ENCODE measurements at regions not wholly inside any gene's neighbourhood (a gene's known extent, or its start where the extent isn't known, plus 50 kb on each side); places are given as distances from the start of the nearest gene placed in this dataset.

DNA sequence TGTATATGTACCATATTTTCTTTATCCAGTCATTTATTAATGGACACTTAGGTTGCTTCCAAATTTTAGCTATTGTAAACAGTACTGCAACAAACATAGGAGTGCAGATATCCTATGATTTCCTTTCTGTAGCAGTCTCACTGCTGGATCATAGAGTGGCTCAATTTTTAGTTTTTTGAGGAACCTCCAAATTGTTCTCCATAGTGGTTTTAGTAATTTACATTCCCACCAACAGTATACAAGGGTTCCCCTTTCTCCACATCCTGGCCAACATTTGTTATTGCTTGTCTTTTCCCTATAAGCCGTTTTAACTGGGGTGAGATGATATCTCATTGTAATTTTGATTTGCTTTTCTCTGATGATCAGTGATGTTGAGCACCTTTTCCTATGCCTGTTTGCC, 114.3 kb downstream of the TMEM17 start:
- TF ChIP-seq NFIC (IDR thresholded peaks at IDR 0.05) (no peak), FOXM1 (IDR thresholded peaks at IDR 0.05; ENCODE audit: borderline replicate concordance, low read depth) (no peak), YY1 (IDR thresholded peaks at IDR 0.05; ENCODE audit: low read depth) (no peak), TCF12 (IDR thresholded peaks at IDR 0.05; ENCODE audit: low read depth) (no peak), TEAD4 (IDR thresholded peaks at IDR 0.05) (no peak), TAF1 (IDR thresholded peaks at IDR 0.05; ENCODE audit: low read depth) (no peak), RAD21 (IDR thresholded peaks at IDR 0.05; ENCODE audit: low read depth) (no peak), EGR1 (IDR thresholded peaks at IDR 0.05) (no peak), ZBTB7A (IDR thresholded peaks at IDR 0.05; ENCODE audit: low read depth) (no peak), CREB1 (IDR thresholded peaks at IDR 0.05; ENCODE audit: low read depth) (no peak), EP300 (IDR thresholded peaks at IDR 0.05; ENCODE audit: borderline replicate concordance) (no peak), CEBPB (IDR thresholded peaks at IDR 0.05) (no peak)
- TF ChIP-seq, protein P1, sequence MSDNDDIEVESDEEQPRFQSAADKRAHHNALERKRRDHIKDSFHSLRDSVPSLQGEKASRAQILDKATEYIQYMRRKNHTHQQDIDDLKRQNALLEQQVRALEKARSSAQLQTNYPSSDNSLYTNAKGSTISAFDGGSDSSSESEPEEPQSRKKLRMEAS (IDR thresholded peaks at IDR 0.05): no peak
- TF ChIP-seq, protein P2, sequence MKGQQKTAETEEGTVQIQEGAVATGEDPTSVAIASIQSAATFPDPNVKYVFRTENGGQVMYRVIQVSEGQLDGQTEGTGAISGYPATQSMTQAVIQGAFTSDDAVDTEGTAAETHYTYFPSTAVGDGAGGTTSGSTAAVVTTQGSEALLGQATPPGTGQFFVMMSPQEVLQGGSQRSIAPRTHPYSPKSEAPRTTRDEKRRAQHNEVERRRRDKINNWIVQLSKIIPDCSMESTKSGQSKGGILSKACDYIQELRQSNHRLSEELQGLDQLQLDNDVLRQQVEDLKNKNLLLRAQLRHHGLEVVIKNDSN (IDR thresholded peaks at IDR 0.05): no peak
- TF ChIP-seq, protein P3, sequence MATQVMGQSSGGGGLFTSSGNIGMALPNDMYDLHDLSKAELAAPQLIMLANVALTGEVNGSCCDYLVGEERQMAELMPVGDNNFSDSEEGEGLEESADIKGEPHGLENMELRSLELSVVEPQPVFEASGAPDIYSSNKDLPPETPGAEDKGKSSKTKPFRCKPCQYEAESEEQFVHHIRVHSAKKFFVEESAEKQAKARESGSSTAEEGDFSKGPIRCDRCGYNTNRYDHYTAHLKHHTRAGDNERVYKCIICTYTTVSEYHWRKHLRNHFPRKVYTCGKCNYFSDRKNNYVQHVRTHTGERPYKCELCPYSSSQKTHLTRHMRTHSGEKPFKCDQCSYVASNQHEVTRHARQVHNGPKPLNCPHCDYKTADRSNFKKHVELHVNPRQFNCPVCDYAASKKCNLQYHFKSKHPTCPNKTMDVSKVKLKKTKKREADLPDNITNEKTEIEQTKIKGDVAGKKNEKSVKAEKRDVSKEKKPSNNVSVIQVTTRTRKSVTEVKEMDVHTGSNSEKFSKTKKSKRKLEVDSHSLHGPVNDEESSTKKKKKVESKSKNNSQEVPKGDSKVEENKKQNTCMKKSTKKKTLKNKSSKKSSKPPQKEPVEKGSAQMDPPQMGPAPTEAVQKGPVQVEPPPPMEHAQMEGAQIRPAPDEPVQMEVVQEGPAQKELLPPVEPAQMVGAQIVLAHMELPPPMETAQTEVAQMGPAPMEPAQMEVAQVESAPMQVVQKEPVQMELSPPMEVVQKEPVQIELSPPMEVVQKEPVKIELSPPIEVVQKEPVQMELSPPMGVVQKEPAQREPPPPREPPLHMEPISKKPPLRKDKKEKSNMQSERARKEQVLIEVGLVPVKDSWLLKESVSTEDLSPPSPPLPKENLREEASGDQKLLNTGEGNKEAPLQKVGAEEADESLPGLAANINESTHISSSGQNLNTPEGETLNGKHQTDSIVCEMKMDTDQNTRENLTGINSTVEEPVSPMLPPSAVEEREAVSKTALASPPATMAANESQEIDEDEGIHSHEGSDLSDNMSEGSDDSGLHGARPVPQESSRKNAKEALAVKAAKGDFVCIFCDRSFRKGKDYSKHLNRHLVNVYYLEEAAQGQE (IDR thresholded peaks at IDR 0.05; ENCODE audit: low read depth): no peak

DNA sequence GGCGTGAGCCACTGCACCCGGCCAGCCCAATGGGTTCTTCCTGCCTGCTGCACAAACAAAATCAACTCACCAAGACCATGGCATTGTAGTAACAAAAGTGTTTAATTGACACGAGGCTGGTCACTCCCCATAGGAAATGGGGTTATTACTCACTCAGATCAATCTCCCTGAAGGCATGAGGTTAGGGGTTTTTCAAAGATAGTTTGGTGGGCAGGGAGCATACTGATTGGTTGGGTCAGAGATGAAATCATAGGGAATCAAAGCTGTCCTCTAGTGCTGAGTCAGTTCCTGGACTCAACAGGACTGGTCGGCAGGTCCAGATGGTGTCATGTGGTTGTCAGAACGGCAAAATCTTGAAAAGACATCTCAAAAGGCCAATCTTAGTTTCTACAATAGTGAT, 122.1 kb downstream of the TMEM17 start:
- no peak for TF ChIP-seq EGR1 (IDR thresholded peaks at IDR 0.05)
- no peak for TF ChIP-seq CREB1 (IDR thresholded peaks at IDR 0.05; ENCODE audit: low read depth)
- no peak for TF ChIP-seq TCF12 (IDR thresholded peaks at IDR 0.05; ENCODE audit: low read depth)
- no peak for TF ChIP-seq YY1 (IDR thresholded peaks at IDR 0.05; ENCODE audit: low read depth)
- no peak for TF ChIP-seq TAF1 (IDR thresholded peaks at IDR 0.05; ENCODE audit: low read depth)
- no peak for TF ChIP-seq CEBPB (IDR thresholded peaks at IDR 0.05)
- TF ChIP-seq ZBTB7A (IDR thresholded peaks at IDR 0.05; ENCODE audit: low read depth): no peak
- no peak for TF ChIP-seq FOXM1 (IDR thresholded peaks at IDR 0.05; ENCODE audit: borderline replicate concordance, low read depth)
- TF ChIP-seq, protein P2 (IDR thresholded peaks at IDR 0.05): no peak
- TF ChIP-seq TEAD4 (IDR thresholded peaks at IDR 0.05): no peak
- no peak for TF ChIP-seq EP300 (IDR thresholded peaks at IDR 0.05; ENCODE audit: borderline replicate concordance)
- no peak for TF ChIP-seq NFIC (IDR thresholded peaks at IDR 0.05)
- TF ChIP-seq, protein P3 (IDR thresholded peaks at IDR 0.05; ENCODE audit: low read depth): no peak
- TF ChIP-seq, protein P1 (IDR thresholded peaks at IDR 0.05): no peak
- TF ChIP-seq RAD21 (IDR thresholded peaks at IDR 0.05; ENCODE audit: low read depth): no peak

DNA sequence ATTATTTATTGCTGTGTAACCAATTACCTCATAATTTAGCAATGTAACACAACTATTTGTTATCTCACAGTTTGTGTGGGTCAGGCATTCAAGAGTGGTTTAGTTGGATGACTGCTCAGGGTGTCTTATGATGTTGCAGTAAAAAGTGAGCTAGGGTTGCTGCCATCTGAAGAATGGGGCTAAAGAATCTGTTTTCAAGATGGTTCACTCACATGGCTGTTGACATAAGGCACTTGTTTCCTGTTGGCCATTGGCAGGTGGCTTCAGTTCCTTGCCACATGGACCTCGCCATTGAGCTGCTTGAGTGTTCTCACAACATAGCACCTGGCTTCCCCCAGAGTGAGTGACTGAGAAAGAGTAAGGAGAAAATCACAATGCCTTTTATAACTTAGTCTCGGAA, 123.2 kb downstream of the TMEM17 start:
- TF ChIP-seq NFIC (IDR thresholded peaks at IDR 0.05) (no peak), CEBPB (IDR thresholded peaks at IDR 0.05) (no peak), RAD21 (IDR thresholded peaks at IDR 0.05; ENCODE audit: low read depth) (no peak), ZBTB7A (IDR thresholded peaks at IDR 0.05; ENCODE audit: low read depth) (no peak), FOXM1 (IDR thresholded peaks at IDR 0.05; ENCODE audit: borderline replicate concordance, low read depth) (no peak), EGR1 (IDR thresholded peaks at IDR 0.05) (no peak), YY1 (IDR thresholded peaks at IDR 0.05; ENCODE audit: low read depth) (no peak), TAF1 (IDR thresholded peaks at IDR 0.05; ENCODE audit: low read depth) (no peak), EP300 (IDR thresholded peaks at IDR 0.05; ENCODE audit: borderline replicate concordance) (no peak), TEAD4 (IDR thresholded peaks at IDR 0.05) (no peak)
- TF ChIP-seq, protein P2 (IDR thresholded peaks at IDR 0.05): no peak
- TF ChIP-seq, protein P3 (IDR thresholded peaks at IDR 0.05; ENCODE audit: low read depth): no peak

DNA sequence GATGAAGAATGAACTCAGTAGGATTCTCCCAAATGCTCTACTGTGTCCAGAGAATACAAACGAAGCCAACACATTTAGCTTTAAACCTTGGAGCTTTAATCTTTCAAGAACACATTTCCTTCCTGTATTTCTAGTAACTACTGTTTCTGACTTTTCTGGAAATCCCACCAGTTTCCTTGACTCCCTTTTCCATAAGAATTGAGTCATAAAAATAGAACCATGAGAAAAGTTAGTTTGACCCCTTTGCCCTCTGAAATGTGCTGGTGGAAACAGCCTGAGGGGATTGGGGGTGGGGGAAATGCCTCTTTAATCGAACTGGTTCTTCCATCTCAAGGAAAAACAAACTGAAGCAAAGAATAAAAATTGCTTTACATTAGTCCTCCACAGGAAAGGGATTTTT, 123.9 kb downstream of the TMEM17 start:
- no peak for TF ChIP-seq TEAD4 (IDR thresholded peaks at IDR 0.05)
